ENCODE measurements at regions not wholly inside any gene's neighbourhood (a gene's known extent, or its start where the extent isn't known, plus 50 kb on each side); places are given as distances from the start of the nearest gene placed in this dataset.

DNA sequence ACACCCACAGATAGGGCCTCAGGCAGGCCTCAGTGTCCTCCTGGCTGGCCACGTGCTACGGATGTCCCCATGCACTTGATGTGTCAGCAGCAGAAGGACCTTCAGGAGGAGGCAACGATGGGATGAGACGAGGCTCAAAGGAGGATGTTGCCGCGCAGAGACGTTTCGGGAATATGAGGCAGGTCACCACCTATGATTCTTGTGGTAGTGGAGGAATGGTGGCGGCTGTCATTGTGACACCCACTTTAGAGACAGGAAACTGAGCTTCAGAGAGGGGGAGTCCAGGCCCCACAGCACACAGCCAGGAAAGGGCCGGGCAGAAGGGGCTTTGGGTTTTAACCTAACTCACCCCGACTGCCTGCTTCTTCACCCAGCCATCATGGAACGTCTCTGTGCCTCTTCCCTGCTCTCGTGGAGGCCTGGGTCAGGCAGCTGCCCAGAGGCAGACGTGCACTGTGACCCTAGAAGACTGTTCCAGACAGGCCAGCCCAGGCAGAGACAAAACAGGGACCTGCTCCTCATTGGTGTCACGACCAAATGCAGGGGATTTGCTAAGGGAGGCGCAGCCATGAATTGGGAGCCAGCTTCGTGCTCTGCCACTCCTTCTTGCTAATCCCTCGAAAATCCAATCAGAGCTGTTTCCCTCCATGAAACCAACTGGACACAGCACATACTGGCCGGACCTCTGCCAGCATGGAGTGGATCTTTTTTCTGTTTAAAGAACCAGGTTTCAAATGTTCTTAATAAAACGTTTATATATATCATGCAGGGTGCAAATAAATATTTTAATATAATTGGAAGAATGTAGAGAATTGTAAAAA, 169.2 kb downstream of the ASB1 start:
- DNase-seq (ENCODE audit: low read depth) = no peak
- no peak overlapping the region for H3K4me3 ChIP-seq (ENCODE audit: low read depth, low read length)
- TF ChIP-seq, protein P1, sequence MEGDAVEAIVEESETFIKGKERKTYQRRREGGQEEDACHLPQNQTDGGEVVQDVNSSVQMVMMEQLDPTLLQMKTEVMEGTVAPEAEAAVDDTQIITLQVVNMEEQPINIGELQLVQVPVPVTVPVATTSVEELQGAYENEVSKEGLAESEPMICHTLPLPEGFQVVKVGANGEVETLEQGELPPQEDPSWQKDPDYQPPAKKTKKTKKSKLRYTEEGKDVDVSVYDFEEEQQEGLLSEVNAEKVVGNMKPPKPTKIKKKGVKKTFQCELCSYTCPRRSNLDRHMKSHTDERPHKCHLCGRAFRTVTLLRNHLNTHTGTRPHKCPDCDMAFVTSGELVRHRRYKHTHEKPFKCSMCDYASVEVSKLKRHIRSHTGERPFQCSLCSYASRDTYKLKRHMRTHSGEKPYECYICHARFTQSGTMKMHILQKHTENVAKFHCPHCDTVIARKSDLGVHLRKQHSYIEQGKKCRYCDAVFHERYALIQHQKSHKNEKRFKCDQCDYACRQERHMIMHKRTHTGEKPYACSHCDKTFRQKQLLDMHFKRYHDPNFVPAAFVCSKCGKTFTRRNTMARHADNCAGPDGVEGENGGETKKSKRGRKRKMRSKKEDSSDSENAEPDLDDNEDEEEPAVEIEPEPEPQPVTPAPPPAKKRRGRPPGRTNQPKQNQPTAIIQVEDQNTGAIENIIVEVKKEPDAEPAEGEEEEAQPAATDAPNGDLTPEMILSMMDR (IDR thresholded peaks at IDR 0.05; ENCODE audit: low read depth, low read length, missing control alignments) = no peak

DNA sequence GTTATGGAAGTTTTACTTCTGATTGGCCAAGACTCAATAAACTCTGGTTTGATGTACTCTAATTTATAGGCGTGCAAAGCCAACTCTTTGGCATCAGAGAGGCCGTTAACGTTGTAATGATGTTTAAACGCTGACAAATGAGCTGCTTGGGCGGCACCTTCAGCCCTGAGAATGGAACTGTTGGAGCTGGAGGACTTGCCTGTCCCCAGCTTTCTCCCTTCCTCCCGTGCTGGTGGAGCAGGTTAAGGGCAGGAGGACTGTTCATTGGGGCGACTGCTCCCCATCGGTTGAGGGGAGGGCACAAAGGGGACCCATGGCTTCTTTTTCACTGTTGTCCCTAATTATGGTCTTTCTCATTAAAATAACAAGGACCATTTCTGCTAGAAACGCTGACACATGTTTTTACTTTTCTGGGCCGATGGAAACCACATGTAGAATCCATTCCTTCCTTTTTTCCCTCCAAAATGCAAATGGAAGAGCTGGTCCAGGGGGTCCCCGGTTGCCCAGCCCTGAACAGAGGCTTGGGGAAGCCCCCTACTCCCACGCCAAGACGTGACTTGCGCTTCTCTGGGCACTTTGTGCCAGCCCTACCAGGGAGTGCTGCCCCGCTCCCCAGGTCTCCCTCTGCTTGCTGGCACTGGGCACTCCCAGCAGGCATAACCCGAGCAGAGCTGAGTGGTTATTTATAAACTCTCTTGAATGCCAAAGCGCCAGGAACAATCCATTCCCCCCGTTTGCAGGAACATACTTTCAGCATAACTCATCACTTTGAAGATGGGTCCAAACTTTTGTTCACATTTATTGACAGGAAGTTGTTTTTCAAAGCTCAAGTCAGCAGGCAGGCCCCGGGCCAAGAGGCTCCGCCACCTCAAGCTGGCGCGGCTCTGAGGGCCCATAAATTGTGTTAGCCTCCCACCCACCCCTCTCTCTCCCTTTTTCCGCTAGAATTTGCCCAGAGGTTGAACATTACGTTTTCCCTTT, 170.1 kb downstream of the ASB1 start:
- TF ChIP-seq, protein P1 (IDR thresholded peaks at IDR 0.05; ENCODE audit: low read depth, low read length, missing control alignments) = no peak
- DNase-seq (ENCODE audit: low read depth) = no peak
- H3K4me3 ChIP-seq (ENCODE audit: low read depth, low read length) = no peak overlapping the region

DNA sequence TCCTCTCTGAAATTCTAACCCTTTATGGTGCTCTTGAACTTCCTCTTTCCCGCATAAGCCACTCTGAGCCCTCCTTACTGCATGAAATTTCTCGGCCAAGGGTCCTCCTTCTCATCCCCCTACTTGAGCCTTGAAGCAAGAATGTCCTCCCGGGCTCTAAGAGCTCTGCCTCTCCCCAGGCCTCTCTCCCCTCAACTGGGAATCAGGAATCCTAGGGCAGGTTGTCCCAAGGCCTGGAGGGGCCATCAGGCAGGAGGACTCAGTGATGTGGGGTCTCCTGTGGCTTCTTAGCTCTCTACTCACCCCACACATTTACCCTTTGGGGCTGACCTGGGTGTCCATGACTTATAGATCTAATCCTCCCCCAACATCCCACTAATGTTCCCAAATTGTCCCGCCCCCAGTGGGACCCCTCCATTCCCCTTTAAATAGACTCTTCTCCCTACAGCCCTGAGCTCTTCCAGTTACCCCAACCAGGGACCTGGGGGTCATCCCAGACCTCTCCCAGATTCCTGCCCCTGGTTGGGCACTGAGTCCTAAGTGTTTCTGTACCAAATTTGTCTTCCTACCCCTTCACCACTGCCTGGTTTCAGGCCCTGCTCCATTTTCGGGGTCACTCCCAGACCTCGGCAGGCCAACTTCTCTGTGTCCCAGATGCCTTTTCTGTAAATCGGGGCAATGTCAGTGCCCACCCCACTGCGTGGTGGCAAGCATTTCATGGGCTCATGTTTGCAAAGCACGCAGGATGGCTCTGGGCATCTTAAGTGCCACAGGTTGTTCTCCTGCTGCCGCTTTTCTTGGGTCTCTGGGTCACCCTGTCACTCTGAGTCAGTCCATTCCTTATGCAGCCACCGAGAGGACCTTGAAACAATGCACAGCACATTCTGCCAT, 171.2 kb downstream of the ASB1 start:
- no peak for DNase-seq (ENCODE audit: low read depth)
- no peak overlapping the region for H3K4me3 ChIP-seq (ENCODE audit: low read depth, low read length)
- TF ChIP-seq, protein P1 (IDR thresholded peaks at IDR 0.05; ENCODE audit: low read depth, low read length, missing control alignments) = no peak

DNA sequence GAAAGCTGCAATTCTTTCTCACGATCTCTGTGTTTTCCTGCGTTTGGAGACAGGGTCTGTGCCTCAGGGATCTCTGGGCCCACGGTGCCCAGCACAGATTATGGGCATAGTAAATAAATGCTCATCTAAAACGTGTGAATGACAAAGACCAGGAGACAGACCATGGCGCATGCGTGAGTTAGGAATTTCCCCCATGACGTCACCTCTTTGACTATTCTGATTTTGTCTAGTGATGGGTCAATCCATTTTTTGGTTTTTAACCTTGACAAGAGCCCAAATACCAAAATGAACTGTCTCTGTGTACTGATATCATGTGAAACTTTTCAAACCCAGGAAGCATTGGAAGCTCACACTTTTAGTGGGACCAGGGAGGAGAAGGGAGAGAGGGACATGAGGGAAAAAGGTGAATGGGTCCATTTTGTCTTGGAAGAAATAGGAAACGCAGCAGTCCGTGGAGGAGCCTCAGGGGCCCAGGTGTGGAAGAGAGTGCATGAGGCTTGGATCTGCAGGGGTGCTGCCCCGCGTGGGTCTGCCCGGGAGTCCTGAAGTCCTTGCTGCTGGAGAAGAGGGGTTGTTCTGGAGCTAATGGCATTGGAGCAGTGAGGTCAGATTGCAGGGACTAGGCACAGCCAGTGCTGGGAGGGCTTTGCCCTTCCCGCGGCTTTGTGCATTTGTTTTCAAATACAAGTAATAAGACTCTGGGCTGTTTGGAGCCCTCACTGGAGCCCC, 172.2 kb downstream of the ASB1 start:
- no peak overlapping the region for H3K4me3 ChIP-seq (ENCODE audit: low read depth, low read length)
- TF ChIP-seq, protein P1 (IDR thresholded peaks at IDR 0.05; ENCODE audit: low read depth, low read length, missing control alignments) = no peak
- DNase-seq (ENCODE audit: low read depth) = no peak

DNA sequence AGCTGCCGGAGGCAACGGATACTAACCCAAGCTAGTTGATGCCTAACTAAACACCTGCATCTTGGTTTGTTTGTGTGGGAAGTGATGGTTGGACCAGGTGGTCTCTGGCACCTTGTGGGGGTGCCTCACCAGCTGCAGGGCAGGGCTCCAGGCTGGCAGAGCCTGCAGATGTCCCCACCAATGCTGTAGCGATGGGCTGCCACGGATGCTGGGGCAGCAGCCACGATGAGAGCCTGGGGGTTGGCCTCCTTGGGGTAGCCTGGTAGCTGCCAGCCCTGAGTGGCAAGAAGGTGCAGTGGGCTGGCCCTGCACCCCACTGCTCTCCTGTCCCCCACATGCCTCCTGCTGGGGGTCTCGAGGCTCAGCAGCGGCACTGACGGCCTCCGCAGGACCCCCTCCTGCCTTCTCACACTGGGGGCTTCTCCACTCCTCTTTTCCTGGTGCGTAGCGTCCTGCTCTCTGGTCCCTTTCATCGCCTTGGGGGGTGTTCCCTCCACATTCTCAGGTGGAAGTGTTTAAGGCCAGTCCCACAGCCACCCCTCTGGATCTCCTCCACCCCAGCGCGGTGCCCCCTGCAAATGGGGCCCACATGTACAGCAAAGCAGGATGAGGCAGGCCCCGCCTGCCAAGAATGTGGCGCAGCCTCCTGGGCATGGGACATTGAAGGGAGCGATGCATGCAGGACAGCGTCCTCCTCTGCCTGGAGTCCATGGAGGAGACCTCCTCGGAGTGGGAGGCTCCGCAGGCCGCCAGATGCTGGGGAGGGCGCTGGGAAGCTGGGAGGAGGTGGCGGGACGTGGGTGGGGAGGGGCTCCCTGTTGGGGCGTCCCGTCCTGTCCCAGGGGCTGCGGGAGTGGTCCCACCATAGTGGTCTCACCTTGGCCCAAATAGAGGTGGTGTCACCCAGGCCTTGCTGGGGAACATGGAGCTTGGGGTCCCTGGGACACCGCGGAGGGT, 173.1 kb downstream of the ASB1 start:
- no peak for DNase-seq (ENCODE audit: low read depth)
- TF ChIP-seq, protein P1 (IDR thresholded peaks at IDR 0.05; ENCODE audit: low read depth, low read length, missing control alignments) = no peak
- H3K4me3 ChIP-seq (ENCODE audit: low read depth, low read length) = no peak overlapping the region
